IMR-90 (cell line): ENCODE measurements at regions not wholly inside any gene's neighbourhood (a gene's known extent, or its start where the extent isn't known, plus 50 kb on each side); places are given as distances from the start of the nearest gene placed in this dataset.

ENCODE experiments used
- ATAC-seq: fragments of 200-7000 bp; cut with Tn5 transposase; 2 replicates; pipeline ENCODE4 v1.9.1; 2020; ENCODE audit warnings: low read depth, mild to moderate bottlenecking, moderate library complexity
- BruUV-seq: library from RNA; stranded (reverse); fragments of 400-500 nt; replicated peaks from 2 replicates; lab custom pipeline; 2021; lab: Mats Ljungman, UMichigan
- CTCF ChIA-PET: fragments of 300-600 bp; formaldehyde crosslinking; extraction: SDS; loops from one replicate; lab custom pipeline; 2021; ENCODE audit warnings: antibody characterized with exemption; lab: Yijun Ruan, JAX
- POLR2A ChIA-PET: fragments of 300-600 bp; sonication (Branson Sonifier 250); formaldehyde crosslinking; loops from one replicate; lab custom pipeline; 2022; ENCODE audit warnings: antibody characterized with exemption; ENCODE audit not compliant: unreplicated experiment; lab: Charles Lee
- DNase-seq: peaks from one replicate; pipeline ENCODE4 v3.0.0; 2013
- H2AFZ ChIP-seq: replicated peaks from 2 replicates; pipeline ENCODE3; 2013; ENCODE audit warnings: low read length, mild to moderate bottlenecking; ENCODE audit not compliant: poor library complexity
- H2AK5ac ChIP-seq: 2 replicates; pipeline ENCODE4 v1.6.1; 2013; ENCODE audit warnings: low read depth, low read length, inconsistent platforms
- H2AK9ac ChIP-seq: replicated peaks from 2 replicates; pipeline ENCODE3; 2013; ENCODE audit warnings: mild to moderate bottlenecking, low read depth, low read length, moderate library complexity; ENCODE audit not compliant: poor library complexity
- H2BK120ac ChIP-seq: 2 replicates; pipeline ENCODE4 v1.6.1; 2013; ENCODE audit warnings: low read depth, low read length, inconsistent platforms
- H2BK15ac ChIP-seq: 3 replicates; pipeline ENCODE4 v1.6.1; 2013; ENCODE audit warnings: low read depth, low read length, inconsistent platforms
- H2BK20ac ChIP-seq: 2 replicates; pipeline ENCODE4 v1.6.1; 2013; ENCODE audit warnings: low read depth, mild to moderate bottlenecking, inconsistent platforms, low read length, moderate library complexity
- H2BK5ac ChIP-seq: 2 replicates; pipeline ENCODE4 v1.6.1; 2013; ENCODE audit warnings: mild to moderate bottlenecking, low read depth, low read length, inconsistent platforms; ENCODE audit not compliant: poor library complexity, severe bottlenecking
- H3K14ac ChIP-seq: replicated peaks from 2 replicates; pipeline ENCODE4 v1.6.1; 2013; ENCODE audit warnings: low read depth, low read length, inconsistent platforms
- H3K18ac ChIP-seq: 2 replicates; pipeline ENCODE4 v1.6.1; 2013; ENCODE audit warnings: low read depth, low read length, control low read depth
- H3K23ac ChIP-seq: 2 replicates; pipeline ENCODE4 v1.6.1; 2013; ENCODE audit warnings: low read depth, low read length, inconsistent platforms
- H3K27ac ChIP-seq: 2 replicates; pipeline ENCODE4 v1.5.1; 2013; ENCODE audit warnings: mild to moderate bottlenecking, control low read depth, low read length; ENCODE audit not compliant: insufficient read depth
- H3K27me3 ChIP-seq: 2 replicates; pipeline ENCODE4 v1.6.1; 2013; ENCODE audit warnings: low read length; ENCODE audit not compliant: control insufficient read depth, insufficient read depth
- H3K36me3 ChIP-seq: 2 replicates; pipeline ENCODE4 v1.6.1; 2013; ENCODE audit warnings: low read length, mixed read lengths; ENCODE audit not compliant: control insufficient read depth, insufficient read depth
- H3K4ac ChIP-seq: 2 replicates; pipeline ENCODE4 v1.6.1; 2013; ENCODE audit warnings: low read depth, low read length, inconsistent platforms
- H3K4me1 ChIP-seq: 2 replicates; pipeline ENCODE4 v1.6.1; 2013; ENCODE audit warnings: low read length, mixed read lengths; ENCODE audit not compliant: control insufficient read depth, insufficient read depth
- H3K4me2 ChIP-seq: 2 replicates; pipeline ENCODE4 v1.6.1; 2013; ENCODE audit warnings: low read depth, mild to moderate bottlenecking, control low read depth, low read length, moderate library complexity
- H3K4me3 ChIP-seq: 2 replicates; pipeline ENCODE4 v1.5.1; 2013; ENCODE audit warnings: low read depth, mild to moderate bottlenecking, control low read depth, low read length, moderate library complexity; ENCODE audit not compliant: insufficient read depth
- H3K56ac ChIP-seq: 2 replicates; pipeline ENCODE4 v1.6.1; 2013; ENCODE audit warnings: low read length, inconsistent platforms; ENCODE audit not compliant: insufficient read depth; ENCODE audit errors: extremely low read depth
- H3K79me1 ChIP-seq, 2 experiments: 2 replicates each; pipeline ENCODE4 v1.6.1; 2013; ENCODE audit warnings: low read length in 2 of 2, inconsistent platforms in 1 of 2, low read depth in 1 of 2
- H3K9ac ChIP-seq: 2 replicates; pipeline ENCODE4 v1.6.1; 2013; ENCODE audit warnings: low read depth, low read length, control low read depth
- H3K9me1 ChIP-seq: 2 replicates; pipeline ENCODE4 v1.6.1; 2013; ENCODE audit warnings: low read length, inconsistent platforms; ENCODE audit not compliant: insufficient read depth
- H3K9me3 ChIP-seq: 2 replicates; pipeline ENCODE4 v1.6.1; 2013; ENCODE audit warnings: low read length; ENCODE audit not compliant: control insufficient read depth, insufficient read depth
- H4K20me1 ChIP-seq: 2 replicates; pipeline ENCODE4 v1.6.1; 2013; ENCODE audit warnings: low read length, inconsistent platforms; ENCODE audit not compliant: insufficient read depth
- H4K5ac ChIP-seq: 2 replicates; pipeline ENCODE4 v1.6.1; 2013; ENCODE audit warnings: mild to moderate bottlenecking, low read depth, low read length, control low read depth
- H4K8ac ChIP-seq, 2 experiments: 2 replicates each; pipeline ENCODE4 v1.6.1; 2013; ENCODE audit warnings: low read depth in 2 of 2, low read length in 2 of 2, control low read depth in 1 of 2, inconsistent platforms in 1 of 2
- H4K91ac ChIP-seq: 2 replicates; pipeline ENCODE4 v1.6.1; 2013; ENCODE audit warnings: low read depth, low read length, inconsistent platforms; ENCODE audit not compliant: insufficient read depth
- CHD1 ChIP-seq: IDR thresholded peaks from 2 replicates; pipeline ENCODE4 v1.6.1; 2012; ENCODE audit warnings: low read depth, low read length, improper control_type of control experiment
- FOS ChIP-seq: fragments of 150-350 bp; IDR thresholded peaks from 2 replicates; pipeline ENCODE4 v1.6.1; 2016; ENCODE audit warnings: low read depth, low read length
- MAFK ChIP-seq: IDR thresholded peaks from 2 replicates; pipeline ENCODE4 v1.6.1; 2012; ENCODE audit warnings: low read depth, low read length, improper control_type of control experiment
- MAZ ChIP-seq: IDR thresholded peaks from 2 replicates; pipeline ENCODE4 v1.6.1; 2012; ENCODE audit warnings: low read depth, mild to moderate bottlenecking, low read length, improper control_type of control experiment, moderate library complexity, borderline replicate concordance
- MXI1 ChIP-seq: IDR thresholded peaks from 2 replicates; pipeline ENCODE4 v1.6.1; 2012; ENCODE audit warnings: low read depth, mild to moderate bottlenecking, low read length, moderate library complexity, borderline replicate concordance
- NFE2L2 ChIP-seq: fragments of 150-350 bp; IDR thresholded peaks from 2 replicates; pipeline ENCODE4 v1.6.1; 2016; ENCODE audit warnings: low read depth, mild to moderate bottlenecking, low read length
- POLR2A ChIP-seq: IDR thresholded peaks from 2 replicates; pipeline ENCODE4 v1.6.1; 2012; ENCODE audit warnings: mild to moderate bottlenecking, low read depth, low read length
- RAD21 ChIP-seq: IDR thresholded peaks from 2 replicates; pipeline ENCODE4 v1.6.1; 2012; ENCODE audit warnings: low read length, improper control_type of control experiment
- RFX5 ChIP-seq: IDR thresholded peaks from 2 replicates; pipeline ENCODE4 v1.8.0; 2012; ENCODE audit warnings: low read depth, mild to moderate bottlenecking, low read length, moderate library complexity
- SMC3 ChIP-seq: fragments of 150-350 bp; IDR thresholded peaks from 2 replicates; pipeline ENCODE4 v1.6.1; 2016; ENCODE audit warnings: low read depth, mild to moderate bottlenecking, antibody characterized with exemption, low read length, moderate library complexity
- USF2 ChIP-seq: fragments of 150-350 bp; IDR thresholded peaks from 2 replicates; pipeline ENCODE4 v1.6.1; 2017; ENCODE audit warnings: mild to moderate bottlenecking, antibody characterized with exemption, low read length, low read depth
- WGBS, 2 experiments: methylation state at CpG; one replicate each; pipeline versions ENCODE4 v1.1.5 to v1.1.7; 2013; ENCODE audit warnings: missing lambda C conversion rate in 2 of 2; ENCODE audit not compliant: insufficient read length in 1 of 2; ENCODE audit errors: extremely low coverage in 2 of 2; 5-methylcytosine and 5-hydroxymethylcytosine counted together
- dilution Hi-C: fragments of 300-500 bp; cut with HindIII; formaldehyde crosslinking; loops from one replicate; pipeline ENCODE4 v1.14.3; 2018; ENCODE audit warnings: low sequenced_read_pairs; ENCODE audit not compliant: unreplicated experiment
- in situ Hi-C: fragments of 300-500 bp; cut with MboI; formaldehyde crosslinking; loops from 3 replicates; pipeline ENCODE4 v1.14.3; 2019; ENCODE audit warnings: low sequenced_read_pairs, inconsistent platforms, mixed read lengths
- intact Hi-C: fragments of 100-400 bp; cut with micrococcal nuclease; formaldehyde crosslinking; loops from 2 replicates; pipeline ENCODE4 v1.10.0; 2022
- TF ChIP-seq, protein P1 (sequence below): fragments of 150-350 bp; IDR thresholded peaks from 2 replicates; pipeline ENCODE4 v1.6.1; 2016; ENCODE audit warnings: low read depth, mild to moderate bottlenecking, low read length, moderate library complexity, borderline replicate concordance
- TF ChIP-seq, protein P2 (sequence below): conservative IDR thresholded peaks from 2 replicates; pipeline ENCODE4 v1.5.1; 2012; ENCODE audit warnings: mild to moderate bottlenecking, low read depth, low read length, improper control_type of control experiment

GRCh38 chr15:31248263-31248662 lies 78.4 kb upstream of the KLF13 start:
- Histone ChIP-seq H2AK9ac (no peak overlapping the region), H2BK120ac (no peak overlapping the region), H3K4me1 (no peaks in the 10 kb centered on the region), H3K27me3 (peaks cover 40% of the 10 kb centered on the region), H4K20me1 (no peaks in the 10 kb centered on the region), H3K4me2 (no peak overlapping the region), H3K9me1 (no peaks in the 10 kb centered on the region), H4K91ac (no peak overlapping the region), H3K56ac (no peak overlapping the region), H4K5ac (no peak overlapping the region), H3K4me3 (no peak overlapping the region), H3K27ac (no peak overlapping the region), H2AK5ac (no peak overlapping the region), H3K4ac (no peak overlapping the region), H3K18ac (no peak overlapping the region), H3K14ac (no peak overlapping the region), H3K79me1 (no peaks in the 10 kb centered on the region), H2BK20ac (no peak overlapping the region), H3K36me3 (no peaks in the 10 kb centered on the region), H3K9me3 (no peaks in the 10 kb centered on the region; the same call in 1 of the 2 replicates), H3K23ac (no peak overlapping the region), H3K9ac (no peak overlapping the region), H2BK15ac (no peak overlapping the region), H2AFZ (peak overlapping the region; percentile 33), H2BK5ac (no peak overlapping the region), H4K8ac (no peak overlapping the region)
- WGBS, 2 experiments, result 85% methylated on average over 2 of the region's 5 CpGs; no CpG with 5 or more reads in 1 of the 2 experiments
- BruUV-seq, result no TSS peak
- ChIA-PET POLR2A (no interaction called here), CTCF (no interaction called here)
- in situ Hi-C loops, result no loop called here
- dilution Hi-C loops, result no loop called here
- no peak for ATAC-seq
- intact Hi-C loops, result no loop called here
- no peak for TF ChIP-seq SMC3
- TF ChIP-seq MAZ, result no peak
- TF ChIP-seq, protein P1, sequence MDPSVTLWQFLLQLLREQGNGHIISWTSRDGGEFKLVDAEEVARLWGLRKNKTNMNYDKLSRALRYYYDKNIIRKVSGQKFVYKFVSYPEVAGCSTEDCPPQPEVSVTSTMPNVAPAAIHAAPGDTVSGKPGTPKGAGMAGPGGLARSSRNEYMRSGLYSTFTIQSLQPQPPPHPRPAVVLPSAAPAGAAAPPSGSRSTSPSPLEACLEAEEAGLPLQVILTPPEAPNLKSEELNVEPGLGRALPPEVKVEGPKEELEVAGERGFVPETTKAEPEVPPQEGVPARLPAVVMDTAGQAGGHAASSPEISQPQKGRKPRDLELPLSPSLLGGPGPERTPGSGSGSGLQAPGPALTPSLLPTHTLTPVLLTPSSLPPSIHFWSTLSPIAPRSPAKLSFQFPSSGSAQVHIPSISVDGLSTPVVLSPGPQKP, result no peak
- no peak for TF ChIP-seq USF2
- no peak for TF ChIP-seq RAD21
- TF ChIP-seq POLR2A, result no peak
- no peak for TF ChIP-seq MXI1
- TF ChIP-seq RFX5, result no peak
- no peak for TF ChIP-seq NFE2L2
- TF ChIP-seq, protein P2, sequence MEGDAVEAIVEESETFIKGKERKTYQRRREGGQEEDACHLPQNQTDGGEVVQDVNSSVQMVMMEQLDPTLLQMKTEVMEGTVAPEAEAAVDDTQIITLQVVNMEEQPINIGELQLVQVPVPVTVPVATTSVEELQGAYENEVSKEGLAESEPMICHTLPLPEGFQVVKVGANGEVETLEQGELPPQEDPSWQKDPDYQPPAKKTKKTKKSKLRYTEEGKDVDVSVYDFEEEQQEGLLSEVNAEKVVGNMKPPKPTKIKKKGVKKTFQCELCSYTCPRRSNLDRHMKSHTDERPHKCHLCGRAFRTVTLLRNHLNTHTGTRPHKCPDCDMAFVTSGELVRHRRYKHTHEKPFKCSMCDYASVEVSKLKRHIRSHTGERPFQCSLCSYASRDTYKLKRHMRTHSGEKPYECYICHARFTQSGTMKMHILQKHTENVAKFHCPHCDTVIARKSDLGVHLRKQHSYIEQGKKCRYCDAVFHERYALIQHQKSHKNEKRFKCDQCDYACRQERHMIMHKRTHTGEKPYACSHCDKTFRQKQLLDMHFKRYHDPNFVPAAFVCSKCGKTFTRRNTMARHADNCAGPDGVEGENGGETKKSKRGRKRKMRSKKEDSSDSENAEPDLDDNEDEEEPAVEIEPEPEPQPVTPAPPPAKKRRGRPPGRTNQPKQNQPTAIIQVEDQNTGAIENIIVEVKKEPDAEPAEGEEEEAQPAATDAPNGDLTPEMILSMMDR, result no peak
- no peak for TF ChIP-seq MAFK
- no peak for TF ChIP-seq FOS
- no peak for TF ChIP-seq CHD1
- no peak for DNase-seq
